DND-41 (cell line): ENCODE measurements at regions not wholly inside any gene's neighbourhood (a gene's known extent, or its start where the extent isn't known, plus 50 kb on each side); places are given as distances from the start of the nearest gene placed in this dataset.

Experiments used
- EZH2 ChIP-seq: IDR thresholded peaks from 3 replicates; pipeline ENCODE4 v1.6.1; 2012; ENCODE audit warnings: borderline replicate concordance, low read depth, mild to moderate bottlenecking, moderate library complexity, low read length, inconsistent platforms; ENCODE audit not compliant: severe bottlenecking
- TF ChIP-seq, protein P1 (sequence below): IDR thresholded peaks from 2 replicates; pipeline ENCODE4 v1.5.1; 2012; ENCODE audit warnings: borderline replicate concordance, low read length, moderate library complexity, mild to moderate bottlenecking; ENCODE audit not compliant: poor library complexity, severe bottlenecking; ENCODE audit errors: extremely low read depth

DNA sequence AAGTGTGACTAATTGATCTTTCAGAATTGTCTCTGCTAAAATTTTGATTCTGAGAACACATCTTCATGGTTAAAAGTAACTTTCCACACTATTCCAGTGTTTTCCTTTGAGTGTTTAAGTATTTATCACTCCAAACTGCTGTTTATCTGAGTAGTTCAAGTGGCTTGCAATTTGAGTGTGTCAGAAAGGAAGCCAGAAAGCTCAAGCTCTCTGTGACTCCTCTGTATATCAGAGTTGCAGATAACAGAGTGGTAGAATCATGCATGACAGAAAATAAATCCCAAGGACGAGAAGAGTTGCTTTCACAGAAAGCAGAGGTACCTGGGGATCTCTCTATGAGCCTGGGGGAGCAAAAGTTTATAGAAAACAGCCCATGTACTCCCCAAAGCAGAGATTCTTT, 130.0 kb downstream of the CYB561 start:
- TF ChIP-seq, protein P1, sequence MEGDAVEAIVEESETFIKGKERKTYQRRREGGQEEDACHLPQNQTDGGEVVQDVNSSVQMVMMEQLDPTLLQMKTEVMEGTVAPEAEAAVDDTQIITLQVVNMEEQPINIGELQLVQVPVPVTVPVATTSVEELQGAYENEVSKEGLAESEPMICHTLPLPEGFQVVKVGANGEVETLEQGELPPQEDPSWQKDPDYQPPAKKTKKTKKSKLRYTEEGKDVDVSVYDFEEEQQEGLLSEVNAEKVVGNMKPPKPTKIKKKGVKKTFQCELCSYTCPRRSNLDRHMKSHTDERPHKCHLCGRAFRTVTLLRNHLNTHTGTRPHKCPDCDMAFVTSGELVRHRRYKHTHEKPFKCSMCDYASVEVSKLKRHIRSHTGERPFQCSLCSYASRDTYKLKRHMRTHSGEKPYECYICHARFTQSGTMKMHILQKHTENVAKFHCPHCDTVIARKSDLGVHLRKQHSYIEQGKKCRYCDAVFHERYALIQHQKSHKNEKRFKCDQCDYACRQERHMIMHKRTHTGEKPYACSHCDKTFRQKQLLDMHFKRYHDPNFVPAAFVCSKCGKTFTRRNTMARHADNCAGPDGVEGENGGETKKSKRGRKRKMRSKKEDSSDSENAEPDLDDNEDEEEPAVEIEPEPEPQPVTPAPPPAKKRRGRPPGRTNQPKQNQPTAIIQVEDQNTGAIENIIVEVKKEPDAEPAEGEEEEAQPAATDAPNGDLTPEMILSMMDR: no peak
- TF ChIP-seq EZH2: no peak
